Mesenchymal stem cell (in vitro differentiated cells and primary cell): ENCODE measurements at regions not wholly inside any gene's neighbourhood (a gene's known extent, or its start where the extent isn't known, plus 50 kb on each side); places are given as distances from the start of the nearest gene placed in this dataset.

Experiments used
- DNase-seq: peaks from one replicate; pipeline ENCODE4 v3.0.0-alpha.2; 2013
- H2AFZ ChIP-seq: one replicate; pipeline ENCODE4 v1.6.1; 2013; ENCODE audit warnings: low read depth, mild to moderate bottlenecking, control low read depth, inconsistent platforms, low read length, moderate library complexity
- H2AK5ac ChIP-seq: 2 replicates; pipeline ENCODE4 v1.6.1; 2013; ENCODE audit warnings: low read length, moderate library complexity, mild to moderate bottlenecking, inconsistent platforms; ENCODE audit not compliant: severe bottlenecking
- H2BK120ac ChIP-seq: one replicate; pipeline ENCODE4 v1.6.1; 2013; ENCODE audit warnings: low read depth, mild to moderate bottlenecking, inconsistent platforms, low read length, moderate library complexity
- H2BK12ac ChIP-seq, 2 experiments: one replicate each; pipeline ENCODE4 v1.6.1; 2013; ENCODE audit warnings: inconsistent platforms in 2 of 2, low read length in 2 of 2, mild to moderate bottlenecking in 2 of 2, moderate library complexity in 2 of 2, control low read depth in 1 of 2
- H2BK15ac ChIP-seq: one replicate; pipeline ENCODE4 v1.6.1; 2013; ENCODE audit warnings: mild to moderate bottlenecking, low read depth, inconsistent platforms; ENCODE audit not compliant: poor library complexity, severe bottlenecking
- H2BK5ac ChIP-seq: 2 replicates; pipeline ENCODE4 v1.6.1; 2013; ENCODE audit warnings: low read depth, mild to moderate bottlenecking, low read length, control low read depth, inconsistent platforms; ENCODE audit not compliant: poor library complexity, severe bottlenecking
- H3K14ac ChIP-seq, 2 experiments: one replicate each; pipeline ENCODE4 v1.6.1; 2013; ENCODE audit warnings: inconsistent platforms in 2 of 2, low read length in 2 of 2, control low read depth in 1 of 2, mild to moderate bottlenecking in 1 of 2, moderate library complexity in 1 of 2
- H3K18ac ChIP-seq, 2 experiments: one replicate each; pipeline ENCODE4 v1.6.1; 2013; ENCODE audit warnings: inconsistent platforms in 2 of 2, low read length in 2 of 2, control low read depth in 1 of 2, low read depth in 1 of 2, mild to moderate bottlenecking in 1 of 2
- H3K23ac ChIP-seq, 2 experiments: one replicate each; pipeline ENCODE4 v1.6.1; 2013; ENCODE audit warnings: inconsistent platforms in 2 of 2, low read length in 2 of 2, mild to moderate bottlenecking in 2 of 2, moderate library complexity in 2 of 2, control low read depth in 1 of 2
- H3K27ac ChIP-seq: 2 replicates; pipeline ENCODE4 v1.5.1; 2013; ENCODE audit warnings: mild to moderate bottlenecking, moderate library complexity, low read length, control low read depth, inconsistent platforms; ENCODE audit not compliant: poor library complexity, severe bottlenecking
- H3K27me3 ChIP-seq, 2 experiments: 2 replicates each; pipeline versions ENCODE4 v1.6.1 to v1.7.0; 2013; ENCODE audit warnings: low read length in 2 of 2, mild to moderate bottlenecking in 2 of 2, moderate library complexity in 2 of 2, control low read depth in 1 of 2, inconsistent platforms in 1 of 2; ENCODE audit not compliant: control insufficient read depth in 1 of 2, insufficient read depth in 1 of 2
- H3K36me3 ChIP-seq, 2 experiments: 2 replicates each; pipeline versions ENCODE4 v1.6.1 to v1.7.0; 2013; ENCODE audit warnings: low read length in 2 of 2, control low read depth in 1 of 2, inconsistent platforms in 1 of 2, low read depth in 1 of 2, mild to moderate bottlenecking in 1 of 2; ENCODE audit not compliant: insufficient read depth in 2 of 2, control insufficient read depth in 1 of 2
- H3K4ac ChIP-seq, 2 experiments: one replicate each; pipeline ENCODE4 v1.6.1; 2013; ENCODE audit warnings: inconsistent platforms in 2 of 2, low read length in 2 of 2, mild to moderate bottlenecking in 2 of 2, moderate library complexity in 2 of 2, control low read depth in 1 of 2, low read depth in 1 of 2
- H3K4me1 ChIP-seq: 2 replicates; pipeline ENCODE4 v1.6.1; 2013; ENCODE audit warnings: low read depth, low read length, control low read depth; ENCODE audit not compliant: control insufficient read depth, insufficient read depth
- H3K4me2 ChIP-seq: 2 replicates; pipeline ENCODE4 v1.6.1; 2013; ENCODE audit warnings: low read length, mild to moderate bottlenecking, inconsistent platforms; ENCODE audit not compliant: poor library complexity, severe bottlenecking
- H3K4me3 ChIP-seq, 2 experiments: 2 replicates each; pipeline versions ENCODE4 v1.5.1 to v1.7.0; 2013; ENCODE audit warnings: low read length in 2 of 2, mild to moderate bottlenecking in 2 of 2, control low read depth in 1 of 2, low read depth in 1 of 2; ENCODE audit not compliant: insufficient read depth in 1 of 2
- H3K79me1 ChIP-seq: replicated peaks from 2 replicates; pipeline ENCODE4 v1.6.1; 2013; ENCODE audit warnings: mild to moderate bottlenecking, control low read depth, low read length, inconsistent platforms; ENCODE audit not compliant: poor library complexity, severe bottlenecking
- H3K9ac ChIP-seq: 2 replicates; pipeline ENCODE4 v1.7.0; 2013; ENCODE audit warnings: mild to moderate bottlenecking, low read length, moderate library complexity
- H3K9me3 ChIP-seq: 2 replicates; pipeline ENCODE4 v1.7.0; 2013; ENCODE audit warnings: mild to moderate bottlenecking, low read length; ENCODE audit not compliant: control insufficient read depth
- H4K8ac ChIP-seq: one replicate; pipeline ENCODE4 v1.6.1; 2013; ENCODE audit warnings: inconsistent platforms, mild to moderate bottlenecking, low read length, moderate library complexity
- H4K91ac ChIP-seq: one replicate; pipeline ENCODE4 v1.6.1; 2013; ENCODE audit warnings: mild to moderate bottlenecking, low read length, inconsistent platforms
- WGBS: methylation state at CpG from one replicate; pipeline ENCODE4 v1.1.7; 2013; ENCODE audit warnings: mixed read lengths; 5-methylcytosine and 5-hydroxymethylcytosine counted together

- Histone ChIP-seq H2BK5ac (no peak overlapping the region), H3K4me3 (no peak overlapping the region), H2AFZ (no peak overlapping the region), H3K36me3 (no peaks in the 10 kb centered on the region), H3K4me1 (no peaks in the 10 kb centered on the region), H3K79me1 (no peaks in the 10 kb centered on the region), H2AK5ac (no peak overlapping the region), H3K14ac (no peak overlapping the region), H3K27ac (no peak overlapping the region), H4K91ac (no peak overlapping the region), H3K27me3 (no peaks in the 10 kb centered on the region), H3K9ac (no peak overlapping the region), H3K4ac (no peak overlapping the region), H2BK15ac (no peak overlapping the region), H2BK12ac (no peak overlapping the region), H2BK120ac (no peak overlapping the region), H3K18ac (no peak overlapping the region), H3K23ac (no peak overlapping the region), H3K9me3 (no peaks in the 10 kb centered on the region), H4K8ac (no peak overlapping the region), H3K4me2 (no peak overlapping the region)
- 89% methylated on average over 9 of the region's 10 CpGs for WGBS
- no peak for DNase-seq
Measured at GRCh38 chr1:213366141-213366831, 315.2 kb downstream of the RPS6KC1 start.

GRCh38 chr1:213369465-213369864 is 318.4 kb downstream of the RPS6KC1 start:
- H2AK5ac ChIP-seq, result no peak overlapping the region

GRCh38 chr1:213370523-213370922 is 319.5 kb downstream of the RPS6KC1 start:
- Histone ChIP-seq H3K4me1 (peaks cover 3% of the 10 kb centered on the region), H3K4ac (no peak overlapping the region), H3K4me2 (no peak overlapping the region), H3K79me1 (no peaks in the 10 kb centered on the region), H2BK120ac (no peak overlapping the region), H3K14ac (no peak overlapping the region), H3K18ac (no peak overlapping the region), H2BK5ac (no peak overlapping the region), H3K9ac (no peak overlapping the region), H2BK12ac (no peak overlapping the region), H3K4me3 (no peak overlapping the region), H2AFZ (no peak overlapping the region), H3K27me3 (no peaks in the 10 kb centered on the region), H3K36me3 (no peaks in the 10 kb centered on the region), H3K23ac (no peak overlapping the region), H3K27ac (no peak overlapping the region), H2AK5ac (no peak overlapping the region), H4K91ac (no peak overlapping the region), H2BK15ac (no peak overlapping the region), H3K9me3 (no peaks in the 10 kb centered on the region), H4K8ac (no peak overlapping the region)
- 89% methylated on average over 4 of the region's 5 CpGs for WGBS
- DNase-seq, result no peak

More at GRCh38 chr1:213369465-213369864, 318.4 kb downstream of the RPS6KC1 start:
- Histone ChIP-seq H3K79me1 (no peaks in the 10 kb centered on the region), H3K23ac (no peak overlapping the region), H2AFZ (no peak overlapping the region), H3K4me3 (no peak overlapping the region), H4K8ac (no peak overlapping the region), H2BK120ac (no peak overlapping the region), H3K14ac (no peak overlapping the region), H3K9ac (no peak overlapping the region), H3K4ac (no peak overlapping the region), H2BK5ac (no peak overlapping the region), H3K36me3 (no peaks in the 10 kb centered on the region), H4K91ac (no peak overlapping the region), H3K4me1 (peaks cover under 1% of the 10 kb centered on the region), H2BK12ac (no peak overlapping the region), H3K4me2 (no peak overlapping the region), H3K18ac (no peak overlapping the region), H2BK15ac (no peak overlapping the region), H3K27me3 (no peaks in the 10 kb centered on the region), H3K27ac (no peak overlapping the region), H3K9me3 (no peaks in the 10 kb centered on the region)
- 74% methylated on average over 5 of the region's 5 CpGs for WGBS
- no peak for DNase-seq

GRCh38 chr1:213371525-213371846 is 320.4 kb downstream of the RPS6KC1 start:
- Histone ChIP-seq H3K4me1 (peaks cover 3% of the 10 kb centered on the region), H3K4me3 (no peak overlapping the region), H2AFZ (no peak overlapping the region), H2AK5ac (no peak overlapping the region), H3K9ac (no peak overlapping the region), H4K8ac (no peak overlapping the region), H3K23ac (no peak overlapping the region), H3K27me3 (no peaks in the 10 kb centered on the region), H3K18ac (no peak overlapping the region), H3K4me2 (no peak overlapping the region), H2BK120ac (no peak overlapping the region), H3K27ac (no peak overlapping the region), H3K14ac (no peak overlapping the region), H3K36me3 (no peaks in the 10 kb centered on the region), H3K79me1 (no peaks in the 10 kb centered on the region), H2BK5ac (no peak overlapping the region), H2BK15ac (no peak overlapping the region), H3K4ac (no peak overlapping the region), H3K9me3 (no peaks in the 10 kb centered on the region), H4K91ac (no peak overlapping the region), H2BK12ac (no peak overlapping the region)
- WGBS, result 90% methylated on average over 2 of the region's 3 CpGs
- no peak for DNase-seq
